Cortex of kidney (tissue), 1 donor: ENCODE measurements at regions not wholly inside any gene's neighbourhood (a gene's known extent, or its start where the extent isn't known, plus 50 kb on each side); places are given as distances from the start of the nearest gene placed in this dataset.
"Not testable (repeated sequence)": the region's sequence is repeated elsewhere in the genome, so short reads cannot be mapped to it uniquely, and the experiment has no call there.

Experiments
- DNase-seq: peaks from one replicate; lab custom pipeline; 2025; lab: John Stamatoyannopoulos, UW

DNA sequence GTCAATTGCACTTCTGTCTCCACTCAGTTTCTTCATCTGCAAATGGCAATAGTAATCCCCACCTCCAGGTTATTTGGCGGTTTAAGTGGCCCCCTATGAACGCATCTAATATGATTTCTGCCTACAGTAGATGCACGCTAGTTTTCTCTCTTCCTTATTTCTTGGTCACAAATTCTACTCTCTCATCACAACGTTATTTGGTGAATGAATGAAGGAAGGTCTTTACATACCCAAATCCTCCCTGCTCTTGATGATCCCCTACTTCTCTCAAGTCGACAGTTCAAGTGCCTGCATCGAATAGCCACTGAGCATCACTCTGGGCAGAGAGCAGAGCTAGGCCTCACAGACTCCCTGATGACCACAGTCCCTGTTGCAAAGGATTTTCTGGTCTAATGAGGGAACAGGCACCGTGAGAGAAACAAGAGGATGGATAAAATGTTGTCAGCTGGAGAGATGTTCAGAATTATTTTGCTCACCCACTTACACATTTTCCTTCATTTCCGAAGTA, 181.2 kb upstream of the SMAD3 start:
- no peak for DNase-seq

DNA sequence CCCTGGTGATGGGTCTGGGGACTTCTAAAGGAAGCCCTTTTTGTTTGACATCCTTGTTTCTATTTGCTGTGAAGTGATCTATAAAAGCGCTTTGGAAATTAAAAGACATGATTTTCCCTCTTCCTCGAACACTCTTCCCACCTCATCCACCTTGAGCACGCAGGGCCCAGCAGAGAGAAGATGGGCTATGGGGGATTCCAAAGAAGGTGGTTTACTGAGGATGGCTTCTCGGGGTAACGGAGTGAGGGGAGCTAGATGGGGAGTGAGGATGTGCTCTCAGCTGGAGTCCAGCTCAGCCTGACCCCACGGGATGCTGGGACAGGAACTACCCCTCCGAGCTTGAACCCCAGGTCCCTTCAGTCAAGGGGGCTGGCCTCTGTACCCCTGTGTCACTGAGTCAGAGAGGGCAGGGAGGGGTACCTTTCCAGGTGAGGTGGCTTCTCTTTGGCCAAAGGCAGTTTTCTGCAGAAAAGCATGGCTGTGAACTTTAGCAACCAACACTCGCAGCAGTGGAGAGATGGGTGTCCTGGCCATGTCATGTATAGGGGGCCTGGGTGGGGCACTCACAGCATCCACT, 180.7 kb upstream of the SMAD3 start:
- DNase-seq = no peak

DNA sequence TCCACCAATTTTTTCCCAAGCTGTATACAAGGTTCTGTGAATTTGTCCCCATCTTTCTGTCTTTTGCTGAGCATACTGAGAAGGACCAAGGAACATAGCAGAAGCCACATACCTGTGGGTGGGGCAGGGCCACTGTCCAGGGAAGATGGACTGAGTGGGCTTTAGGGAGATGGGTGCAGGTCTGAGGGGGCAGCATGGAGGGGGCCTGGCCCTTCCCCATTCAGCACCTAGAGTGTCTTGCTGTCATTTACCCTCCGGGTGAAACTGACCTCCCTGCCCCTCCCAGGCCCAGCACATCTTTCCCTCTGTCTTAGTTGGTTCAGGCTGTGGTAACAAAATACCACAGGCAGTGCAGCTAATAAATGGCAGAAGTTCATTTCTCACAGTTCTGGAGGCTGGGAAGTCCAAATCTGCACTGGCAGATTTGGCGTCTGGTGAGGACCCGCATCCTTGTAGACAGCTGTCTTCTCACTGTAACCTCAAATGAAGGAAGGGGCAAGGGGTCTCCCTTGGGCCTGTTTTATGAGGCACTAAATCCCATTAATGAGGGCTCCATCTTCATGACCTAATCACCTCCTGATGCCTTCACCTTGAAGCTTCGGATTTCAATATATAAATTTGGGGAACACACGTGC, 180.0 kb upstream of the SMAD3 start:
- no peak for DNase-seq

DNA sequence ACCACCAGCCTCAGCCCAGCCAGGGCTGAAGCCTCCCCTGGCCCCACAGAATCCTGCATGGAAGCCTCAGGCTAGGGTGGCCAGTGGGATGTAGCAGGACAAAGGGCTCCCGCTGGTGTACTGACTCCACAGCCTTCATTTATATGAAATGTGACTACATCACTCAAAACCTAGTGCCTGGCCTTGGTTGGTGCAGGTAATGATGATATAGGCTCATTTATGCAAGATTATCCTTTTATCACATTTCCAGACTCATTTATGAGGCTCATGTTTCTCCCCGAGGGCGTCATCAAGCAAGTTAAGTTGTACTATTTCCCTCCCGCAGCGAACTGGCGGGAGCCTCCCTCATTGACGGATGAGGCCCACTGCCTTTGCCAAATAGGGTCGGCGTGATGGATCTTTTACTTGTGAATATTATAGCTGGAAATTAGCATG, 179.1 kb upstream of the SMAD3 start:
- DNase-seq = no peak

DNA sequence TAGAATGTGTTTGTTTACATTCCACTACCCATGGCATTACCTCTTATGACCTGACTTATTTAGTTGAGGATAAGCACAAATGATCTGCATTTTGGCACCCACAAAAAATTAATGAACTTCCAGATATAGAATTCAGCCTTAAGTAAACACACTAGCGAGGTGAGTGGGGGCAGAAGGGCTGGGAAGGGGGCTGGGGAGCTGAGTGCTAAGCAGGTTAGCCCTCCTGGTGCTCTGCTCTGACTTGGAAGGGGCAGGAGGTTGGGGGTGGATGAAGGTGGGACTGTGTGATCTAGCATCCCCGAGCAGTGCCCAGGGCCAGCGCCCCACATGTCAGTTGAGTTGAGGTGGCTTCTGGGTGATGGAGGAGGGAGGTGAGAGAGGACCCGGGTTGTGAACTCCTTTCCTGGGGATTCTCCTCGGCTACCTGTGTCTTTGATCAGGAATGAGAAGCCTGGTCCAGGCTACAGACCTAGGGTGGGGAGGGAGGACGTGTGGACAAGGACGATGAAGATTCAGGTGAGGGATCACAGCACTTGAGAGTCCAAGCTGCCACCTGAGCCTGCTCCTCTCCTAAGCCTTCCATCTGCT, 178.6 kb upstream of the SMAD3 start:
- DNase-seq = no peak

DNA sequence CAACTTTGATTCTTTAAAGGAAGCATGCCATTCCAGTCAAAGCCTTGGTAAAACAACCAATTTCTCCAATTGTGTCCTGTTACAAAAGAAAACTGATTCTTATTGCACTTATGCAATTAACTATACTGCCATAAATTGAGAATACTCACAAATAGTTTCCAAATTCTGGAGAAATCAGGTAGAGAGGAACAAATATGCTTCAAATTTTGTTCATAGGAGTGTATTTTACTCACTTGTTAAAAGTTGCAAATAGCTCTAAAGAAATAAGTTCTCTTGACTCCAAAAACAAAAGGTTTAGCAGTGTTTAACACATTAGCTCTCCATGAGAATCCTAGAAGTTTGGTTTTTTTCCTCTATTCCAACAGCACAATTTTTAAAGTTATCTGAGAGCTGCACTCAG, 176.1 kb upstream of the SMAD3 start:
- DNase-seq = not testable (repeated sequence)

DNA sequence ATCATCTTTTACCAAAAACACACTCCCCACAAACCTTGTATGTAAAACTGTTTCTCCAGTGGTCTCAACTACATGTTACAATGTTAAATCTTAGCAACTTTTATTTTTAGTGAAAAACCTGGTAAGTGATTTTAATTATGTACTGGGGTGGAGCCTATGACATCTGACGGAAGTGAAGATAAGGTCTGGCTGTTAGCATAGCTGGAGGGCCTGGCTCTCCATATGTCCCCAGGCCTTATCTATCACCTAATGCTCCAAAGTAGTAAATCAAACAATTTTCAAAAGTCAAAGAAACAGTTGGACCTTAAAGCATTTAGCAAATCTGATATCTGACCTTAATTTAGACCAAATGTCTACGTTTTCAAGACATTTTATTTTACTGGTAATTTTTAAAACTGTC, 173.6 kb upstream of the SMAD3 start:
- DNase-seq = no peak

DNA sequence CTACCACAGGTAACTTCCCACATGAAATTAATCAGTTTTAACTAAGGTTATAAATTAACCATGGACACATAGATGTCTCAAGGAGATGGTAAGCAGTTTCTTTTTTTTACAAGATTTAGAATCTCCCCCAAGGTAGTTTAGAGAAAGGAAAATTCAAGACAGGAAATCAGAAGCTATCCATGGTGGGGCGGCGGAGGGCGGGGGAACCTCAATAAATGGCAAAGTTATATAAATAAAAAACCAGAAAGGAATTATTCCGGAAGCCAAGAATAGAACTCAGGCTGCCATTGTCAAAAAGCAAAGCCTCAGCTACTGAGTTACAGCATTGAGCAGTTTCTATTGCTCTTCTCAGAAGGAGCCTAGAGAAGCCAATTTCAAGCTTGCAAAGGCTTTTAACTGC, 172.1 kb upstream of the SMAD3 start:
- DNase-seq = no peak

DNA sequence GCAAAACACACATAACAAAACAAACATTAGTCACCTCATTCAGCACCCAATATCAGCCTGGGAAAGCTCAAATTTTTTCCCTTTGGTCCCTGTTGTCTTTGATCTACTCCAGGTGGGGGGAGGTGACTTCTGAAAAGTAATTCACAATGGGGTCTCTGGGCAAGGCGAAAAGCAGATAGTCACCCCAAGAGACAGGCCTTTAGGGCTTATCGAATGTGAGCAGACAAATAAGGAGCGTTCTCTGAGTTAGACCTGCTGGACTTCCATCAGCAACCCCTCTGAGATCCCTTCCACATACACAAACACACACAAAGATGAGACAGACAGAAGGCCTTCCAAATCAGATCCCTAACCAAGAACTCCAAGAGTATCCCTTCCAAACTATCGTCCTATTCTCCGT, 171.0 kb upstream of the SMAD3 start:
- no peak for DNase-seq

DNA sequence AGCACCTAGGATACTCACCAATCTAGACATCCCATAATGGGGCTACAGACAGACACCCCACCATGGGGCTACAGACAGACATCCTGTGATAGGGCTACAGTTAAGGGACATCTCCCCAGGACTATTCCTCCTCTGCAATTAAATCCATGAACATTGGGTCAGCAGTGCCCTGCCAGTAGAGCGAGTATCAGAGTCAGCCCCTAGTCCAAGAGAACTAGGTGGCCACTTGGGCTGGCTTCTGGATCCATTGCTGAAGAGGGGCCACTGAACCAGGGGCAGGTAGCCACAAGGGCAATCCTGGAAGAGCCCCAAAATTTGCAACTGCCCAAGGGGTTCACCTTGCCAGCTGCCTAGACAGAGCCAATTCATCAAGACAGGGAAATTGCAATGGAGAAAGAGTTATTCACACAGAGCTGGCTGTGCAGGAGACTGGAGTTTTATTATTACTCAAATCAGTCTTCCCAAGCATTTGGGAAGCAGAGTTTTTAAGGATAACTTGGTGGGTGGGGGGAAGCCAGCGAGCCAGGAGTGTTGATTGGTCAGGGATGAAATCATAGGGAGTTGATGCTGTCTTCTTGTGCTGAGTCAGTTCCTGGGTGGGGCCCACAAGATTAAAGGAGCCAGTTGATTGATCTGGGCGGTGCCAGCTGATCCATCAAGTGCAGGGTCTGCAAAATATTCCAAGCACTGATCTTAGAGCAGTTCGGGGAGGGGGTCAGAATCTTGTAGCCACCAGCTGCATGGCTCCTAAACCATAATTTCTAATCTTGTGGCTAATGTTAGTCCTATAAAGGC, 170.2 kb upstream of the SMAD3 start:
- DNase-seq = no peak

DNA sequence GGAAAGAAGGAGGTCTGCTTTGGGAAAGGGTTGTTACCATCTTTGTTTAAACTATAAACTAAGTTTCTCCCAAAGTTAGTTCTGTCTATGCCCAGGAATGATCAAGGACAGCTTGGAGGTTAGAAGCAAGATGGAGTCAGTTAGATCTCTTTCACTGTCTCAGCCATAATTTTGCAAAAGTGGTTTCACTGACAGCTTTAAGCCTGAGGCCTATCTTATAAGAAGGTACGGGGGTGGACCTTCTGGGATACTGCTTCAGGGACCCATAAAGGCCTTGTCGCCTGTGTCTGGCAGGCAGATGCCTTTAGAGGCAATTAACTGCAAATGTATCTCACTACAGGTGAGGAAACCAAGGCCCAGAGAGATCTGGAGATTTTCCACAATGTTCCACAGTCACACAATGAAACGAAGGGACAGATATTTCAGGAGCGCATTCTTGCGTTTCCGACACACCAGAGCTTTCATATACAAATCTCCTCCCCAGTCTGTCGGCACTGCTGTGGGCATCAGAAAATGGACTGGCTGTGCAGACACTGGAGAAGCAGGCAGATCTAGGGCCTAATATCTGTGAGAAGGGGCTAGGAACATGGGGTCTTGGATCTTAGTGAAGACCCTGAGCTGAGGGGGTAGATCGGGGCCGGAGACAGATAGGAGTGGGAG, 169.5 kb upstream of the SMAD3 start:
- no peak for DNase-seq

DNA sequence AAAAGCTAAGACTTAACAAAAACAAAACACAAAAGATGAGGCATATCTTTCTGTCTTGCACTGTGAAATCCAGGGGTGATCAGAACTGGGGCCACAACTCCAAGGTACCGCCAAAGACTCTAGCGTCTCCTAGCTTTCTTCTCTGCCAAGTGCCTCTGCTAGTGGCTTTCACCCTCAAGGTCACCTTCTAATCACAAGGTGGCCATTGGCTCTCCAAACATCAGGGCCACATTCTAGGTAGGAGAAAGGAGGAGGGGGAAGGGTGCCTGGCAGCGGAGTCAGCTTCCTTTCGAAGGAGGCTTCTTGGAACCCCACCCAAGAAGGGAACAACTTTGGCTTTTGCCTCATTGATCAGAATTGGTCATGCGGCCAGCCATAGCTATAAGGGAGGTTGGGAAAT, 168.8 kb upstream of the SMAD3 start:
- no peak for DNase-seq

DNA sequence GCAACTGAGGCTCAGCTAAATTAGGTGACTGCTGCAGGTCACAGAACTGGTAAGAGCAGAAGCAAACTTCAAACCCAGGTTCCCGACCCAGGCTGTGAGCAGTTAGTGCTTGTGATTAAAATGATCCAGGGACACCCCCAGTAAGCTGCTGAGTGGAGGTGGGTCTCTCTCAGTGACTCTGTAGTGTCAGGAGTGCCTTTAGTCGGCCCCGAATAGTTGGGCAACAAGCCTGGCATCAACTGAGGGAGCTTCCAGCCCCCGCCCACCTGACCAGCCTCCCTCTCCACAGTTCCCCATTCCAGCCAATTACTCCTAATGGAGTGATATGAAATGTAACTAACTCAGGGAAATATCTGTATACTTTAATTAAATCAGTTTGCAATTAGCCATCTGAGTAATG, 168.0 kb upstream of the SMAD3 start:
- no peak for DNase-seq

DNA sequence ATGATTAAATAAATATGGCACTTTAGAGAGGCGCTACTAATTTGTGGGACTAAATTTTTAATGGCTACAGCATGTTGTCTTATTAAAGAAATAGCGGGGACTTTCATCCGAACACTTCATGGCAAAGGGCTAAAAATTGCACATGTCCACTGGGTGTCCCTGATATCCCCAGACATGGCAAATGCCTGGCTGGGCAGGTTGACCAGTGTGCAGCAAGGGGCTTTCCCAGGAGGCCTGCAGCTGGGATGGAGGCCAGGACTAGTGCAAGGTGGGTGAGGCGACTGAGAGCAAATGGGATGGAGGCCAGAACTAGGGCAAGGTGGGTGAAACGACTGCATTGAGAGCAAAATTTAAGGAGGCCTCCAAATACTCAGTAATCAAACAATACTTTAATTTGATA, 167.4 kb upstream of the SMAD3 start:
- DNase-seq = no peak

DNA sequence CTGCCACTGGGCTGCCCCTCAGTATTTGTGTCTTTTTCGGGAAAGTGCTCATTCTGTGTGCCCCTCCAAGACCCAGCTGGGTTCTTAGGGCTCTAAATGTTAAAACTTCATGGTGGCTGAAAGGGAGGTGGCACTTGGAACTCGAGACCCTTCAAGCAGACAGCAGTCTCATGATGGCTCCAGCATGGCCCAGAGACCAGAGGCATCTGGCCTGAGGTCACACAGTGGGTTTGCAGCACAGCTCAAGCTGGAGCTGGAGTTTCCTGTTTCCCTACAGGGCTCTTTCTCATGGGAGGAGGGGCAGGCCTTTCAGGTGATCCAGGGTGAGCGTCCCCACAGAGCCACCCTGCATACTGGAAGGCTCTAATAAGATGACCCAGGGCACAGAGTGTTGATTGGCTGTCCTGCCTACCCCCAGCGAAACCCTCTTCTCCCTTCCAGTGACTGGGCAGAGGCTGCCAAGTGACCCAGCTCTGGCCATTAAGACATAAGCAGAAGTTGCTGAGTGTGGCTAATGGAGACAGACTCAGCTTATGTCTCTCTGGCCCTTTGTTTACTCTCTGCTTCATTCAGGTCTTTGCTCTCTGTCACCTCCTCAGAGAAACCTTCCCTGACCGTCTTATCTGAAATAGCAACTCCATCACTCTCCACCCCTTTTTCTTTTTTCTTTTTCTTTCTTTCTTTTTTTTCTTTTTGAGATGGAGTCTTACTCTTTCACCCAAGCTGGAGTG, 166.6 kb upstream of the SMAD3 start:
- no peak for DNase-seq

DNA sequence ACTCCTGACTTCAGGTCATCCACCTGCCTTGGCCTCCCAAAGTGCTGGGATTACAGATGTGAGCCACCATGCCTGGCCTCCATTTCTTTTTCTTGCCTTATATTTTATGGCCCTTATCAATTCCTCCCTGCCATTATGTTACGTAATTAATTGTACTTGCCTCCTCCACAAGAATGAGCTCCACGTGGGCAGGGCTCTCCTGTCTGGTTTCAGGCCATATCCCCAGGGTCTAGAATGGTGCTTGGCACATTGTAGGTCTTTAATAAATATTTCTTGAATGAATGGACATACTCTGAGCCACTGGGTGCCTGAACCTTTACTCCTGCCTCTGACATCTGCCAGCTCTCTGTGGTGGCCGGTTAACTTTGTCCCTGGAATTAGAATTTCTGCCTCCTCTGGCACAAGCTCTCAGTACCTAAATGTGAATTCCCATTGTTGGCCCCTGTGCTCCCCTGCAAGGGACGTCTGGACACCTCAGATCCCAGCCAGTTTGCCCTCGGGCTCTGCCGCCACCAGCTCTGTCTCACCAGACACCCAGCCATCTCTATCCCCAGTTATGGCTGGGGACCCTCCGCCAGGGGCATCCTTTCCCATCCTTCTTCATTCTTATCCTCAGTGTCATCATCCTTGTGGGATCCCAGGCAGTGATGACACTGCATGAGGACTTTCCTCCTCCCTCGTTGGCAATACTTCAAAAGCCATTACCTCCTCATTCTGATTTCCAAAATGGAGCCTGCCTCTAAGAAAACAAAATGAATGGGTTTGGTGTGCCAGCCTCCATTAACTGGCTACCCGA, 165.6 kb upstream of the SMAD3 start:
- DNase-seq = no peak

DNA sequence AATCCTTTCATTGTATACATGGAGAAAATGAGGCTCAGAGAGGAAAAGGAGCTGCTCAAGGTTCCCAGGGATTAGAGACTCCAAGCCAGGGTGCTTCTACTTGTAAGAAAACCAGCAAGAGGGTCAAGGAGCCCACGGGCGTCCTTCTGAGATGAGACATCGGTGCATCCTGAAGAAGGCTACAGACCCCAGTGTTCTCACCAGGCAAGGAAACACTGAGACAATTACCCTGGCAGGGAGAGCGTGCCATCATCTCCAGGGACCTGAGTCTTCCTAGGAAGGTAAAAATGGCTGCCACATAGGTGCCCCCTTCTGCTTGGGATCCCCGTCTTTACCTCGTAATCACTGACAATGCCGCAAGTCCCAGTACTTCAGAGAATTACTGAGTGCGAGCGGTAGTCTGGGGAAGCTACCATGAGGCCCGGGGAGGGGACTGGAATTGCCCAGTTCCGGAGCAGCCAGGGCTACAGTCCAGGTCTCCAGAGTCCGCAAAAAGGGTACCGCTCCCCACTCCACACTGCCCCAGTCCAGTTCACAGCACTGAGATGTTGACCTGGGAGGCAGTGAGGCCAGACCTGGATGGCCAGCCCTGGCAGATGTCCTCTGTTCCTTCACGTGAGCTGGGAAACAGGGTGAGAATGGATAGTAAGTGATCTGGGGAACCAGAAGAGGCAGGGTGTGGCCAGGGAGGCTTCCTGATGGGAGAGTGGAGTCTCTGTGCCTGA, 164.7 kb upstream of the SMAD3 start:
- no peak for DNase-seq

DNA sequence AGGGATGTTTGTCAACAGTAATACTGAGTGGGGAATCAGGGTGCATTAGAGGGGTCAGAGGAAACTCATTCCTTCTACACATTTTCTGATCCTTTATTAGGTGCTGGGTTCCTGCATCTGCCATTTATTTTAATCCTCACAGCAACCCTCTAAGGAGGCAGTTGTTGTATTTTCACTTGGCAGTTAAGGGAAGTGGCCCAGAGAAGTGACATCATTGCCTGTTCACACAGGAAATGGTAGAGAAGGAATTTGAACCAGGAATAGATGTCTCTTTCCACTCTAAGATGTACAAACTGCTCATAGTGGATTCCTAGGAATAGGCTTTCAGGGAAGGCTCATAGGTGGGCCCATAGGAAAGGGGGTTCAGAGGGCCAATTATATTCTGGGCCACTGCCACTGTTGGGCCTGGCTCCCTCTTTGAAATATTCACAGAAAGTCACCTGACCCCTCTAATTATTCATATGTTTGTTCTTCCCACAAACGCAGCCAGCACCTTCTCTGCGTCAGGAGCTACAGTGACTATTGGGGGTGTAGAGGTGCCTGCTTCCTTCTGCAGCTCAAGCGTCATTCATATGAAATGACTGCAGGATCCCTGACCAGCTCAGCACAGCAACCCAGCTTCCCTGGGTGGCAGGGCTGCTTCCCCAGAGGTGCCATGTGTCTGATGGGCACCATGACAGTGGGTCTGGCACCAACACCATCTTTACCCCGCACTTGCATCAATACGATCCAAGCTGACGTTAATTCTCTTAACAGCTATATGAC, 163.9 kb upstream of the SMAD3 start:
- DNase-seq = no peak

DNA sequence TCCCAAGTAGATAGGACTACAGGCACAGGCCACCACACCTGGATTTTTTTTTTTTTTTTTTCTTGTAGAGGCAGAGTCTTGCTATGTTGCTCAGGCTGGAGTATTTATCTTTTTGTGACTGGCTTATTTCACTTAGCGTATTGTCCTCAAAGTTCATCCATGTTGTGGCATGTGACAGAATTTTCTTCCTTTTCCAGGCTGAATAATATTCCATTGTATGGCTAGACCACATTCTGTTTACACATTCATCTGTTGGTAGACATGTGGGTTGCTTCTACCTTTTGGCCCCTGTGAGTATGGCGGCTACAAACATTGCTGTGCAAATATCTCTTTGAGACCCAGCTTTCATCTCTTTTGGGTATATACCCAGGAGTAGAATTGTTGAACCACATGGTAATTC, 160.2 kb upstream of the SMAD3 start:
- no peak for DNase-seq
